ENCODE measurements at regions not wholly inside any gene's neighbourhood (a gene's known extent, or its start where the extent isn't known, plus 50 kb on each side); places are given as distances from the start of the nearest gene placed in this dataset.

DNA sequence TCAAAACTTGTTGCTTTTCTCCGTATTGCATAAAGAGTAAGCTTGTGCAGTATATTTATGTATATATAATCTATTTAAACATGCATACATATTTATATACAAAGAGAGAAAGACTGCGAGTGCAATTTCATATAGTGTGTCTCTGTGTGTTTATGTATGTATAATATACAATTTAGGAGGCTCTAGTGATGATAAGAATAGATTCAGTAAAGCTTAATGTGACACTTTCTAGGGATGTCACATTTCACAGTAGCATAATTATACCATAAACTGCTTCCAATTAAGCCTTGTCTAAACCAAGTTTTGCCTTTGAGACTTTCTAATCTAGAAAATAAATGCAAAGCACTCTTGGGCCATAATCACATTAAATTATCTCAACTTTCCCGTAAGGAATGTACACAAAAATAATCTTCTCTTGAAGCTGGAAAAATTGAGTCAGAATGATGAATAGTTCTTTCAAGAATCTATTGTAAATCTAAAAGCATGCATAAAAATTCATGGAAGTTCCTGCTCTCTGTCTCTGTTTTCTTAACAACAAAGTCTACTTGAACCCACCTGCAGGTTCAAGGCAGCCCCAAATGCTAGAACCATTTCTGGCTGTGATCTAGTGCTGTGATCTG is 114.1 kb upstream of the NPY2R start:
- DNase-seq (ENCODE audit: low spot score) = no peak

- no peak for DNase-seq (ENCODE audit: low spot score)
Observed at GRCh38 chr4:155099231-155099630, 109.2 kb upstream of the NPY2R start.

DNA sequence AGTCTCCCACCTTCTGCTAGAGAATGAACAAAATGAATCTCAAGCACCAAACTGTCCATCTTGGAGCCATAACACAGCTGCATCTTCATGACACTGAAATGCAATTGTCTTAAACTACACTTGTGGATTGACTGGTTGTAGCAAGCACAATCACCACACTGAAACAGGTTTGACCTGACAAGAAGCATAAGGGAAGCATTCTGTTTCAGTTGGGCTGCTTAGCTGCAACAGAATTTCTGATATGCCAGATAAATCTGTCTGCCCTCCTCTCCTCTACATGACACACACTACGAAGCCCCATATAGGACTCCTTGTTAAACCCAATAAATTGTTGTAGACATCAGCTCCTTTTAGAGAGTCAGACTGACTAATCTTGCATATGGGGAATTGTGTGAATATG is 101.8 kb upstream of the NPY2R start:
- DNase-seq (ENCODE audit: low spot score) = no peak

DNA sequence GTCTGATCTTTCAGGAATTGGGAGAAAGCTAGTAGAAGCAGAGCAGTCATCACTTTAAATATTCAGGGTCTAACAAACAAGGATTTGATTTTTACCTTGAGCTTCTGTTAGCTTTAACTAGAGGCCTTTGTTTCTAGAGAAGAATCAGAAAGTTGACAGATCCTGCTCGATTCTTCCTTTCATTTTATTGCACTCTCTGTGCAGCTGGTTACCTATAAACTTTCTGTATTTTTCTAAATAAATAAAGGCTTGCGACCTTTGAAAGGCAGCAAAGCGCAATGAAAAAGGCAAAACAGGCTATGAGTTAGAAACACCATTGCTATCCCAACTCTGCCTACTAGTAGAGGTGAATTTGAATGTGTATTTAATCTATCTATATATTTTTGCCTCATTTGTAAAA is 101.4 kb upstream of the NPY2R start:
- no peak for DNase-seq (ENCODE audit: low spot score)

GRCh38 chr4:155114790-155115189 is 93.6 kb upstream of the NPY2R start:
- DNase-seq (ENCODE audit: low spot score) = no peak

DNA sequence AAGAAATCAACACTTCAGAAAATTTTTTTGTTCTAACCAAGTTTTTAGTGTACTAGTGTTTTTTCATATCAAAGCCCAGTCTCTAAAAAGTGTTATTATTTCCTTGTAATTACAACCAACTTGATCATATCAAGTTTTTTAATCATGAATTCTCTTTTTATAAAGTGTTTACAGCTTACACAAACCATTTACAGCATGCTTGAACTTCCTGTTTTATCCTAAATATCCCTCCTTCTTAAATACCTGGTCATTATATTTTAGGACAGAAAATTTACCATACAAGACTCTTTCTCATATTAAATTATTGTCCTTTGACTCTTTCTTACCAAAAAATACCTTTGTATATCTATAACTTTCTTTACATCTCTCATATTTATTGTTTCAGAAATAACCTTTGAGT is 89.4 kb upstream of the NPY2R start:
- no peak for DNase-seq (ENCODE audit: low spot score)

- DNase-seq (ENCODE audit: low spot score) = no peak
Observed at GRCh38 chr4:155120536-155120935, 87.9 kb upstream of the NPY2R start.

- no peak for DNase-seq (ENCODE audit: low spot score)
Observed at GRCh38 chr4:155122382-155122781, 86.1 kb upstream of the NPY2R start.

- no peak for DNase-seq (ENCODE audit: low spot score)
Observed at GRCh38 chr4:155134136-155134535, 74.3 kb upstream of the NPY2R start.

- DNase-seq (ENCODE audit: low spot score) = no peak
Observed at GRCh38 chr4:155140889-155141288, 67.5 kb upstream of the NPY2R start.

DNA sequence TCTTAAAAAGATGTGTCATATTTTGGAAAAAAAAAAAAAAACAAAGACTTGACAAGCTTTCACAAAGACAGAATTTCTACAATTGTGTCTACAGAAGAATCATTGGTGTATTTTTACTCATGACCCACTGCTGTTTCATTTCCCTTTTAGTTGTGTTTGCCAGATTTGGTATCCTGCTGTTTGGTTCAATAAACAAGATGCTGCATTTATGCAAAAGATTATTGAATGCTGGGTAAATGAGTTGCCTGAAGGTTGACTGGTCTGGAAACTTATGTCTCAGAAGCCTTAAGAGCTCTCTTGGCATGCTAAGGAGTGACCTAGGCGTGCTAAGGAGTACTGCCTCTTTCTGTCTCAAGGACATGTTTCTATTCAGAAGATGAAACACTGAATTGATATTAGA is 64.9 kb upstream of the NPY2R start:
- no peak for DNase-seq (ENCODE audit: low spot score)

Measured in iPS-NIHi11 (cell line).